PFSK-1 (cell line): ENCODE measurements at regions not wholly inside any gene's neighbourhood (a gene's known extent, or its start where the extent isn't known, plus 50 kb on each side); places are given as distances from the start of the nearest gene placed in this dataset.

Experiments used
- FOXP2 ChIP-seq: optimal IDR thresholded peaks from 2 replicates; pipeline ENCODE3; 2011; ENCODE audit warnings: borderline replicate concordance, control low read depth, inconsistent platforms; ENCODE audit not compliant: insufficient read depth; ENCODE audit errors: extremely low read length, extremely low read depth
- POLR2AphosphoS5 ChIP-seq: IDR thresholded peaks from 2 replicates; pipeline ENCODE4 v1.6.1; 2012; ENCODE audit warnings: low read depth, mild to moderate bottlenecking, control low read depth, low read length, moderate library complexity
- SIN3A ChIP-seq: IDR thresholded peaks from 2 replicates; pipeline ENCODE4 v1.6.1; 2012; ENCODE audit warnings: mild to moderate bottlenecking, low read length, moderate library complexity, borderline replicate concordance; ENCODE audit not compliant: insufficient read depth
- TAF1 ChIP-seq: IDR thresholded peaks from 2 replicates; pipeline ENCODE4 v1.6.1; 2012; ENCODE audit warnings: low read length, control low read depth, borderline replicate concordance; ENCODE audit not compliant: insufficient read depth
- TF ChIP-seq, protein P1 (sequence below), 2 experiments: IDR thresholded peaks; 2 replicates each; pipeline versions ENCODE4 v1.6.1 to v1.8.0; 2011 to 2012; ENCODE audit warnings: low read depth in 2 of 2, low read length in 2 of 2, control low read depth in 1 of 2, inconsistent platforms in 1 of 2, mild to moderate bottlenecking in 1 of 2, moderate library complexity in 1 of 2; ENCODE audit not compliant: insufficient read depth in 1 of 2

DNA sequence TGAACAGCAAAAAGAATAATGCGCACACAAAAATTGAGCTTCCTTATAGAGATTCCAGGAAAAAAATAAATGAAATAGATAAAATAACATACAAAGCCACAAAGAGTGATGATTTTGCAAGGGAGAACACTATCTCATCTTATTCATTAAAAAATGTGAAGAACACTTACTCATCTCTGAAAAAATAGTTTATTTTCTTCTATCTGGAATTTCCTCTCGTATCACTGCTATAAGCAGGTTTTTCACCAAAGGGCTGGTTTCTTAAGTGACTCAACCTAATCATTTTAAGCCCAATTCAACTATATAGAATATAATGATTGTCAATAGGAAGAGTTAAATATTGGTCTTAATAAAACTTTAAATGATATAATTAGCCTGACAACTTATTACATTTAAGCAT is 504.9 kb downstream of the NR2F1-AS1 start:
- no peak for TF ChIP-seq TAF1

DNA sequence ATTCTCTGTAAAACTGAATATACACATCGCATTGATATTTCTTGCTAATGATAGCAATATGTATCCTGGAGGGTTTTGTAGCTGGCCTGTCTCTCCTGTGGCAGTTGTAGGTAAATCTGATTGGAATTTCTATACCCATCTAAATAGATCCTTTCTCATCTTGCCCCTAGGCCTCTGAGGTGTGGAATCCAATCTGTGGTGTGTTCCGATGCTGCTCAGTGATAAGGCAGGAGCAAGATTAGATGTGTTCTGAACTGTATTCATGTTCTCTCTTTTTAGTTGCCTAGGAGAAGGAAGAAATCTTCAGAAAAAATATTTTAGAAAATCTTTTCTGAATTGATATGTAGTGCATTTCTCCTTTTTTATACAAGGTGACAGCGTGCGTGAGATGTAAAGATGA is 507.5 kb downstream of the NR2F1-AS1 start:
- TF ChIP-seq SIN3A (no peak), TAF1 (no peak), FOXP2 (no peak), POLR2AphosphoS5 (no peak)
- TF ChIP-seq, protein P1, sequence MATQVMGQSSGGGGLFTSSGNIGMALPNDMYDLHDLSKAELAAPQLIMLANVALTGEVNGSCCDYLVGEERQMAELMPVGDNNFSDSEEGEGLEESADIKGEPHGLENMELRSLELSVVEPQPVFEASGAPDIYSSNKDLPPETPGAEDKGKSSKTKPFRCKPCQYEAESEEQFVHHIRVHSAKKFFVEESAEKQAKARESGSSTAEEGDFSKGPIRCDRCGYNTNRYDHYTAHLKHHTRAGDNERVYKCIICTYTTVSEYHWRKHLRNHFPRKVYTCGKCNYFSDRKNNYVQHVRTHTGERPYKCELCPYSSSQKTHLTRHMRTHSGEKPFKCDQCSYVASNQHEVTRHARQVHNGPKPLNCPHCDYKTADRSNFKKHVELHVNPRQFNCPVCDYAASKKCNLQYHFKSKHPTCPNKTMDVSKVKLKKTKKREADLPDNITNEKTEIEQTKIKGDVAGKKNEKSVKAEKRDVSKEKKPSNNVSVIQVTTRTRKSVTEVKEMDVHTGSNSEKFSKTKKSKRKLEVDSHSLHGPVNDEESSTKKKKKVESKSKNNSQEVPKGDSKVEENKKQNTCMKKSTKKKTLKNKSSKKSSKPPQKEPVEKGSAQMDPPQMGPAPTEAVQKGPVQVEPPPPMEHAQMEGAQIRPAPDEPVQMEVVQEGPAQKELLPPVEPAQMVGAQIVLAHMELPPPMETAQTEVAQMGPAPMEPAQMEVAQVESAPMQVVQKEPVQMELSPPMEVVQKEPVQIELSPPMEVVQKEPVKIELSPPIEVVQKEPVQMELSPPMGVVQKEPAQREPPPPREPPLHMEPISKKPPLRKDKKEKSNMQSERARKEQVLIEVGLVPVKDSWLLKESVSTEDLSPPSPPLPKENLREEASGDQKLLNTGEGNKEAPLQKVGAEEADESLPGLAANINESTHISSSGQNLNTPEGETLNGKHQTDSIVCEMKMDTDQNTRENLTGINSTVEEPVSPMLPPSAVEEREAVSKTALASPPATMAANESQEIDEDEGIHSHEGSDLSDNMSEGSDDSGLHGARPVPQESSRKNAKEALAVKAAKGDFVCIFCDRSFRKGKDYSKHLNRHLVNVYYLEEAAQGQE (IDR thresholded peaks at IDR 0.05; ENCODE audit: insufficient read depth in 1 of 2, low read depth in 2 of 2, low read length in 2 of 2): no peak

DNA sequence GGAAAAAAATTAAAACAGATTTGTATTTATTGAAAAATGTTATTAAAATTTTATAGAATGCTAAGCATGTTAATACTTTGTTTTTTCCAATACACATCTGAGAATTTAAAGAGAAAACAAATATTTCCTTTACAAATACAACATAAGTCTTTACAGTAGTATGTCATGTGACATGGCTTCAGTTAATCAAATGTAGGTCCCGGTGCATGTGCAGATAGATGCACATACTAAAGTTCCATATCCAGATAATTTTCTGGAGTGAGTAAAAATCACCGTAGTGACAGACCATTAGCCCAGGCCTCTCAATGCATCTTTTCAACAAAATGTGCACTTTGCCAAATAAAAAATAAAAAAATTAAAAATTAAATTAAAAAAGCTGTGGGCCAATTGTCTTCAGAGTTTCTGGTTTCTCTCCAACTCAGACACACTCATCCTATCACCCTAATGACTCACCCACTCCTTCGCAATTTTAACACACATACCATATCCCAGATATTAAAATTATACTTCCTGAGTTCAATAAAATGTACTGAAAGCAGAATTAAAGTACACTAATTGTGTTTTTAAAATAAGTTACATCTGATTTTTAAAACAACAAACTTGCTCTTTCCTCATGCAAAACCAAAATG is 508.1 kb downstream of the NR2F1-AS1 start:
- TF ChIP-seq TAF1: no peak
- TF ChIP-seq FOXP2: no peak
- TF ChIP-seq SIN3A: no peak
- TF ChIP-seq POLR2AphosphoS5: no peak
- TF ChIP-seq, protein P1 (IDR thresholded peaks at IDR 0.05; ENCODE audit: insufficient read depth in 1 of 2, low read depth in 2 of 2, low read length in 2 of 2): no peak

DNA sequence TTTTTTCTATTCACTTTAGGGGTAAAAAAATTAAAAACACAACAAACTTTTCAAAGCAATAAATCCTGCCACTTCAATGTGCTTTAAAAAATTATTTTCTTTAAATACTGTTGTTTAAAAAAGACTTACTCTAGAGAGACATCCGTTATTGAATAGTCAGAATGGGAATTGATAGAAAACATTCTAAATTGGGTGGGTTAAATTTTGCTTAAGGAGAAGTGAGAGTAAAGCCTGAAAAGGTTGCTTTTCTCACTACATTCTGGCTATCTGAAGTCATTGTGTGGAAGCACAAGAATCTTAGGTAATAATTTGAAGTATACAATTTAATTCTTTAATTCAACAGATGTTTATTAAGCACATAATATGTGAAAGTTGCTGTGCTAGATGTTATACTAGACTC is 509.3 kb downstream of the NR2F1-AS1 start:
- TF ChIP-seq POLR2AphosphoS5: no peak
- TF ChIP-seq, protein P1 (IDR thresholded peaks at IDR 0.05; ENCODE audit: insufficient read depth in 1 of 2, low read depth in 2 of 2, low read length in 2 of 2): no peak
- no peak for TF ChIP-seq SIN3A

DNA sequence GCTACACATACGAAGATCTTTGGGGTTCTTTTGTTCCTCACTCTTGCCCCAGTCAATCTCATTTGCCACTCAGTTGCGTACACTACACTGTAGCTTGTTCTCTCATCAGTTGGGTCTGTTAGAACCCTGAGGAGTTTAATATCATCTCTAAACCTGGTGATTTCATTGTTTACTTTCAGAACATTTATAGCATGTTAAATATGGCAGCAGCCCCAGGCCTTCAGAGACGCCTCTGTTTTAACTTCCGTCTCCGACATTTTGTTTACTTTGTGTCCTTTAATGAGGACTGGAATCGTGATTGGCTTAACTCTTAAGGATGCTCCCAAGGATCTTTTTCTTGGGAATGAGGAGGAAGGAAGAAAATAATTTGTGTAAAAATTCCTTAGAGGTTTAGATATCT is 510.1 kb downstream of the NR2F1-AS1 start:
- TF ChIP-seq FOXP2 (no peak), TAF1 (no peak), SIN3A (no peak), POLR2AphosphoS5 (no peak)
- TF ChIP-seq, protein P1 (IDR thresholded peaks at IDR 0.05; ENCODE audit: insufficient read depth in 1 of 2, low read depth in 2 of 2, low read length in 2 of 2): no peak

DNA sequence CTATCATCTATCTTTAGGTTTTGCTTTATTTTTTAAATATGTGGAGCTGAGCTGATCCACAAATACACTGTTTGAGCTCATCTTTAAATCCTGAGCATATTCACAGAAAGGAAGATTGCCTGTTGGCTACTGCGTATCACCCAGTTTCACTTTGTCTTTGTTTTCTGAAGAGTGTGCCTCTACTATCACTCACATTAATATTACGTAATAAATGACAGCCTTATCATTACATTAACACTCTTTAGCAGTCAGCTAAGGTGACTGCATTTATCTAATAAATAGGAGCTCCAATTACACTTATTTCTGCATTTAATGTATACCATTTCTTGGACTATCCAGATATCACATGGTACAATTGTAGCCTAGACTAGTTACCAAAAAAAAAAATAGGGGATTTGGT is 511.7 kb downstream of the NR2F1-AS1 start:
- TF ChIP-seq, protein P1 (IDR thresholded peaks at IDR 0.05; ENCODE audit: insufficient read depth in 1 of 2, low read depth in 2 of 2, low read length in 2 of 2): no peak
- TF ChIP-seq POLR2AphosphoS5: no peak
- TF ChIP-seq TAF1: no peak
- no peak for TF ChIP-seq FOXP2
- TF ChIP-seq SIN3A: no peak
